HG03439 (cell line): ENCODE measurements at regions not wholly inside any gene's neighbourhood (a gene's known extent, or its start where the extent isn't known, plus 50 kb on each side); places are given as distances from the start of the nearest gene placed in this dataset.
"Not testable (repeated sequence)": the region's sequence is repeated elsewhere in the genome, so short reads cannot be mapped to it uniquely, and the experiment has no call there.

Experiments
- ATAC-seq: cut with Tn5 transposase; IDR thresholded peaks from one replicate; pipeline ENCODE4 v1.9.1; 2021; ENCODE audit warnings: mild to moderate bottlenecking, moderate library complexity; ENCODE audit not compliant: unreplicated experiment

- no peak for ATAC-seq
Observed at GRCh38 chrX:148265829-148266228, 234.6 kb upstream of the AFF2 start.

- no peak for ATAC-seq
Observed at GRCh38 chrX:148268673-148269072, 231.7 kb upstream of the AFF2 start.

DNA sequence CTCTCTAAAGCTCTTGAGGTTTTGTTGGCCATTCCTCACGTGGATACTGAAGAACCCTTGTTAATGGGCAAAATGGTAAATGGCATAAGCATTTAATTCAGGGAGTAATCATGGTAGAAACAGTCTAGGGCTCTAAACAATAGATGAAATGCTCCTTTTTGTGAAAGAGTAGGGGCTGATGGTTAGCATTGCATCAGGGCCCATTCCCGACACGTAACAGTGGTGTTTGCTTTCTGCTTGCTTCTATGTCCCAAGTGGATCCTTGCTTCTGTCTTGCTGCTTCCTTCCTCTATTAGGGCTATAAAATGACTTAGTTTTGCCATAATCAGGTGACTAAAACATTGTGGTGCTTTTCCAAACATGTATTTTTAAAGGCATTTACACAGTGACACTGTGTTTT, 230.9 kb upstream of the AFF2 start:
- no peak for ATAC-seq

DNA sequence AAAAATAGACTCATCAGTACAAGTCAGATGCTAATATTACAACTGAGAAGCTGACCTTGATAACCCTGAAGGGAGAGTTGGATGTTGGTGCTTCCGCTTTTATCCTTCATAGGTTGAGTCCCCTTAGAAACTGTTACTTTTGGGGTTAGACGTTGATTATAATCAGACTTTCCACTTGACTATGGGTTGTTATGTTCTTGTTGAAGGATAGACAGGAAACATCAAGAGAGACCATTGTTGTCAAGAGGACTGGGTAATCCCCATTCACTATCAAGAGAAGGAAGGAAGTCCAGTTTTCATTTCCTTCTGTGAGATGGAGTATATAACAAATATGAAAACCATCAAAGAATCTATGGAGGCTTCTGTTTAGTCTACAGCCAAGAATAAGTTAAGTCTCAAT, 229.9 kb upstream of the AFF2 start:
- no peak for ATAC-seq

- ATAC-seq, result no peak
Observed at GRCh38 chrX:148271263-148271662, 229.2 kb upstream of the AFF2 start.

DNA sequence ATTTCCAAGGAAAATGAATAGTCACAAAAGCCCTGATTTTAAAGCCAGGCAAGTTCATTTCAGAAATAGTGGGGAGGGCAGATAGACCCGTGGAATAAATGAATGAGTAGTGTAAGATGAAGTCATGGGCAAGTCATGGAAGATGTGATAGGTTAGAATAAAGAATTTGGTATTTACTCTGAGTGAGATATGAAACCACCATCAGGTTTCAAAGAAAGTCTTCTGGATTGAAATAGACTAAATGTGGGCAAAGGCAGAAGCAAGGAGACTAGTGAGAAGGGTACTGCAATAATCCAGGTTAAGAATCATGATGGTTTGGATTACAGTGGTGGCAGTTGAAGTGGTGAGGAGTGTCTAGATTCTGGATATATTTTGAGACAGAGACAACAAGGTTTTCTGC, 218.5 kb upstream of the AFF2 start:
- ATAC-seq, result no peak

DNA sequence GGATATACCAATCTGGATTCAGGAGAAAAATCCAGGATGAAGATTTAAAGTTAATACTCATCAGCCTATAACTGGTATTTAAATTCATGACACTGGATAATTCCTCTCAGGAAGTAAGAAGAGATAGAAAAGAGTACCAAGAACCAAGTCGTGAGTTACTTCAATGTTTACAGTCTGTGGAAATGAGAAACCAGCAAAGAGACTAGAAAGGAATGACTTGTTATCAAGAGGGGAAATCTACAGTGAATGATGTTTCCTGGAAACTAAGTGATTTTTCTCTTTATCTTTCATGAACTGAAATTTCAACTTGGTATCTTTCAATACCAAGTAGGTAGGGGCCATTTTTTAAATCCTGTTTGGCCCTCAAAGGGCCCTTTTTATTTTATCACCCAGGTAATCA, 217.9 kb upstream of the AFF2 start:
- ATAC-seq, result no peak

- ATAC-seq, result no peak
Observed at GRCh38 chrX:148284056-148284455, 216.4 kb upstream of the AFF2 start.

- ATAC-seq, result no peak
Observed at GRCh38 chrX:148284821-148285220, 215.6 kb upstream of the AFF2 start.

- no peak for ATAC-seq
Observed at GRCh38 chrX:148288451-148288850, 212.0 kb upstream of the AFF2 start.

DNA sequence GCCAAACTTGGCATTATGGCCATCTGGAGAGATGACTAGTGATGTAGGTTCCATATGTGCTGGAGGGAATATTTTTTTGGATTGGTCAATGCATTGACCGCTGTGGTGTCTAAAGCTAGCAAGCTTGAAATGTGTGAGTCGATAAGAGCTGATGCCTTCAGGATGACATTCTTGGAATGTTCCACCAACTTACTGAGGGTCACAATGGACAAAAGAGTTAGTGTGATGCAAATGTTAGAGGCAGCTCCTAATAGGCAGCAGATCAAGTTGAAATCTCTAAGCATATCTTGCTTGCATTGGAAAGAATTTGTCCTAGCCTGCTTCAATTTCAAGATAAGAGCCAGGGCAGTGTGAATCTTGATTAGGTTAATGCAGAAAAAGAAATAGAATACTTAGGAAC, 210.4 kb upstream of the AFF2 start:
- ATAC-seq, result no peak

DNA sequence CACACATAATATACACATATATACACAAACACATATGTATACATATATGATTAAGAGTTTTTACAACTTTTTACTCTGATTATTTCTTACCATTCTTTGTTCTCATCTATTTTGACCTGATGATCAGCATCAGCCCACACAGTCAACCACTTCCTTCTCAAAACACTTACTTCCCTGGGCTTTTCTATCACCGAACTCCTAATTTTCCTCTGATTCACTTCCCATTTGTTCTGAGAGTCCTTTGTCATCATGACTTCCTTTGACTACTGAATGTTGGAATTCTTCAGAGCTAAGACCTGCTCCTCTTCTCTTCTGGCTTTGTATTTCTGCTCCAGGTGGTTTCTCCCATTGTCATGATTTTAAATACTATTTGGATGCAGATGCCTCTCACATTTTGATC, 209.5 kb upstream of the AFF2 start:
- ATAC-seq, result no peak

DNA sequence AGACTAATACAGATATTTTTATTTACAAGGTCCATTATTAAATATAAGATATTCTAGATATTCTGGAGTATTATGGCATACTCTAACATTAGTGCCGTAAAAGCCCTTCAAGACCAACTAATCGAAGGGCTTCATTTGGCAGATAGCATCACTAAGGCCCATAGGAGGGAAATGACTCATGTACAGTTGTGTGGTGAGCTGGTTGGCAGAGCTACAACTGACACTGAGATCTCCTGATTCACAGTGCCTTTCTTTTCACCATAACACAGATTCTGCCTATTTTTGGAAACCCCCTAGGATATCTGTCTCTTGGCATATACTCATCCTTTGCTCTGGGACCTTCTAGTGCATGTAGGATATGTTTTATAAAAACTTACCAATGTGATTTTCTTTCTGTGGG, 201.7 kb upstream of the AFF2 start:
- ATAC-seq, result no peak

GRCh38 chrX:148305214-148305613, 195.2 kb upstream of the AFF2 start:
- not testable (repeated sequence) for ATAC-seq

DNA sequence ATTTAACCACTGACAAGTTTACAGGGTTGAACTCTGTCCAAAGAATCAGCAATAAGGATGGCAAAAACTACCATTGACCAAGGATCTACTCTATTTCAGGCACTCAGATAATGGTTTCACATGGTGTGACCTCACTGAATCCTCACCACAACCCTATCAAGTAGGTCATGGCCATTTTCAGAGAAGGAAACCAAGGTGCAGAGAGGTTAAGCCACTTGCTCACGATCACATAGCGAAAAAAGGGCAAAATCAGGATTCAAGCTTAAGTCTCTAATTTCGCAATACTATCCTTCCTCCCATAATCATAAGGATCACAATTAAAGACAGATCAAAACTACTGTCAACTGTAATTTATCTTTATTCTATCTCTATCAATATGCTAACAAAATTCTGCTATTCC, 191.0 kb upstream of the AFF2 start:
- ATAC-seq, result no peak

GRCh38 chrX:148310426-148311165, 189.8 kb upstream of the AFF2 start:
- no peak for ATAC-seq

GRCh38 chrX:148311544-148311943, 188.9 kb upstream of the AFF2 start:
- no peak for ATAC-seq

DNA sequence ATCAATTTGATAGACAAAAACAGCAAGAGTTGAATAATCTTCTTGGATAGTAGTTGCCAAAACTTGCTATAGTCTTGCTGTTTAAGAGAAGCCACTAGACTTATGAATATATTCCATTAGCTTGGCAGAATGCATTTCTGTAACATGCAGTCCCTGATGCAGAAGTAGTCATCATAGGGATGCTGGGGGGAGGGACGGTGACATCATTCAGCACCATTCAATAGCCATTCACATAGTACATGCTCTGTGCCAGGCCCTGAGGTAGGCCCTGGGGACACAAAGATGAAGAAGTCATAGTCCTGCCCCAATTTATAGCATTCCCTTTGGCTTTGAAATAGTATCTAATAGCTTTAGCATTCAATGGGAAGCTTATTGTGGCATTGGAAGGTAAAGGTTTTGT, 185.5 kb upstream of the AFF2 start:
- ATAC-seq, result no peak

GRCh38 chrX:148316446-148316845, 184.0 kb upstream of the AFF2 start:
- no peak for ATAC-seq

DNA sequence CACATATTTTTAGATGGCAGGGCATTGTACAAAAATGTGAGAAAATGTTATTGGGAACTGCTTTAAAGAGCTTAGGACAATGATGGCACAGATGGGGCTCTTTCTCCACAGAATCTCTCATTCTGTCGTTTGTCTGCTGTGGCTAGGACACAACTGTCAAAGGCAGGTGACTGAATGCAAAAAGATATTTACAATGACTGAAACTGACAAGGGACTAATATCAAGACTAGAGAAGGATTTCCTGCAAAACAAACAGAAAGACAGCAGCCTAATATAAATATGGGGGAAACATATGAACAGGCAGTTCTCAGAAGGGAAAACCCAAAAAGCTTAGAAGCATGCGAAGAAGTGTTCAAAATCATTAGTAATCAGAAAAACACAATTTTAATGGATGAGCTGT, 177.5 kb upstream of the AFF2 start:
- ATAC-seq, result no peak

- no peak for ATAC-seq
Observed at GRCh38 chrX:148333989-148334388, 166.4 kb upstream of the AFF2 start.

DNA sequence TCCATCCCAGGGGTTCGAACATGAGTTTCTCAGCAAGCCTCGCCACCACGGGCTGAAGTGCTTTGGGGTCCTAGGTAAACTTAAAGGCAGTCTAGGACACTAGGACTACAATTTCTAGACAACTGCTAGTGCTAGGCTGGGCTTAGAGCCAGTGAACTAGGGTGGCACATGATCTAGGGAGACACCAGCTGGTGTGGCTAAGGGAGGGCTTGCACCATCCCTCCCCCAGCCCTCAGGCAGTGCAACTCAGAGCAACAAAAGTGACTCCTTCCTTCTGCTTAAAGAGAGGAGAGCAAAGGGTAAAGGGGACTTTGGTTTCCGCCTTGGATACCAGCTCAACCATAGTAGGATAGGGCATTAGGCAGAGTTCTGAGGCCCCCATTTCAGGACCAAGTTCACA, 162.5 kb upstream of the AFF2 start:
- no peak for ATAC-seq

DNA sequence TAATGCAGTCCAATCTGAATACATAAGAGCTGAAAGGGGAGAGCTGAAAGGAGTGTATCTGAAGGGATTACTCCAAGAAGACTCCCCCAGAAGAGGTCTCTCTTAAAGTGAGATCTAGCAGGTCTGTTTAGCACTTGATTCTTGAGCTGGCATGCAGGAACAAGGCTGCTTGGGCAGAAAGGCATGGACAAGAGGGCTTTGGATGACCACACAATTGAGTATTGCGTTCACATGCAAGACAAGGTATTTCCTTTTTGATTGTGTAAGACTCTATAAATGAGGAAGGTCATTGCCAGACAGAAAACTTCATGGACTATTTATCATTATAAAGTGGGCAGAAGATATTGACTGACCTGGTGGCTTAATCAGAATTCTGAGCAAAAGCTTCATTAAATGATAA, 145.5 kb upstream of the AFF2 start:
- ATAC-seq, result no peak
